Raji (cell line): ENCODE measurements at regions not wholly inside any gene's neighbourhood (a gene's known extent, or its start where the extent isn't known, plus 50 kb on each side); places are given as distances from the start of the nearest gene placed in this dataset.

Experiments used
- POLR2A ChIP-seq: IDR thresholded peaks from 2 replicates; pipeline ENCODE4 v1.6.1; 2011; ENCODE audit warnings: low read depth, low read length, control low read depth; ENCODE audit not compliant: insufficient read depth

DNA sequence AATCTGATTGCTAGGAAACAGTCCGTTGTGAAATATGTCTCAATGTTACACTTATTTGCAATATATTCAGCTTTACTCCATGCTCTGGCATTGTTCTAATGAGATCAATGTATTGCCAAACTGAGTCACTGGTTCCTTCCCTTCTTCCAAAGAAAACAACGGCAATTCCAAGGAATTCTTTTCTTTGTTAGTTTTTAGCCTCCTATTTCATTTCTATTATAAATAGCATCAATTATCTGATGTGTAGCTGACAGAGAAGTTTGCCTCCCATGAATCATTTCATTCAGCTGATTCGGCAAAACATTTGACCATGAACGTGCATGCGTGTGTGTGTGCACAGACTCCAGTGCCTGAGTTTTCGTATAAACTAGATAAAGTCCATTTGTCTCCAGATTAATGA lies 346.8 kb downstream of the ETS1 start:
- TF ChIP-seq POLR2A: no peak

DNA sequence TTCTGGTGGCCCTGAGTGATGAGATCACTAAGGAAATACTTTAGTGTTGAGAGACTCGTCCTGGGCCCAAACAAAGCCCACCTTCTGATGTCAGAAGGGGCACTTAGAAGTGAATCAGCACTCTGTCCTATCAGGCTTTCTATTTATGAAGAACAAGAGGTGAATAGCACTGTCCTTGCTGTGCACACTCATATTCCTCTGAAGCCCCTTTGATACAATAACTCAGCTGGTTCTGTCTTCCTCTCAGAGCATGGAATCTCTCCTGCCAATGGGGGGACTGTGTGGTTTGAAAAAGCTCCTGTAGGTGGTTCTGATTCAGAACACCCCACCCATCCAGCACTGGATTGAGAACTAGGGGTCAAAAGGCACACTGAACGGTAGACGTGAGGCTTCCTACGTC lies 348.1 kb downstream of the ETS1 start:
- TF ChIP-seq POLR2A: no peak

DNA sequence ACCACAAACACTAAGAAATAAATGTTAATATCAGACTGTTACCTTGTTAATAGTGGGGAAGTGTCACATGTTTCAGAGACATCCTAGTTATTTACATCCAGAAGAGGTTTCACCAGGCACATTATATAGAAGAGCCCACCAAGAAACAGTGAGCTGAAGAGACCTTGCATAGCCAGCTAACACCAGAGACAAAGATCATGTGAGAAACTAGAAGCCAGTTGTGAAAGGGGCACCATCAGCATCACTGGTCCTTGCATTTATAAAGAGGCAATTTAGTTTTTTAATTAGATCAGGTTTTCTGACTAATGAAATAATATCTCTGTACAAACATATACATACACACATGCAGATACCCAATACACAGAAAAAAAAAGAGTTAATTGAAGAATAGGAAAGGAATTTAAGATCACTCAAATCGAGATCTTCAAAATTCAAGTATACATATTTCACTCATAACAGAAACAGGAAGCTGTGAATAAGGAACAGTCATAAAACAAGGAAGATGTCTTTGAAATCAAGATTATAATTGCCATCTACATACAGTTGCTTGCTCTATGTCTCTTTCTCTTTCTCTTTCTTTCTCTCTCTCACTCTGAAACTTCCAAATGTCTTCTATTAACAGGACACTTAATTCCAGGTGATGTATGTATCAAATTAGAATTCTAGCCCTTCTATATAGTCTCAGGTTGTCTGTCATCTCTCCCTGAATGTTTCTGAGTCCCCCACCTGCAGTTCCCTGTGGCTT lies 348.7 kb downstream of the ETS1 start:
- no peak for TF ChIP-seq POLR2A

DNA sequence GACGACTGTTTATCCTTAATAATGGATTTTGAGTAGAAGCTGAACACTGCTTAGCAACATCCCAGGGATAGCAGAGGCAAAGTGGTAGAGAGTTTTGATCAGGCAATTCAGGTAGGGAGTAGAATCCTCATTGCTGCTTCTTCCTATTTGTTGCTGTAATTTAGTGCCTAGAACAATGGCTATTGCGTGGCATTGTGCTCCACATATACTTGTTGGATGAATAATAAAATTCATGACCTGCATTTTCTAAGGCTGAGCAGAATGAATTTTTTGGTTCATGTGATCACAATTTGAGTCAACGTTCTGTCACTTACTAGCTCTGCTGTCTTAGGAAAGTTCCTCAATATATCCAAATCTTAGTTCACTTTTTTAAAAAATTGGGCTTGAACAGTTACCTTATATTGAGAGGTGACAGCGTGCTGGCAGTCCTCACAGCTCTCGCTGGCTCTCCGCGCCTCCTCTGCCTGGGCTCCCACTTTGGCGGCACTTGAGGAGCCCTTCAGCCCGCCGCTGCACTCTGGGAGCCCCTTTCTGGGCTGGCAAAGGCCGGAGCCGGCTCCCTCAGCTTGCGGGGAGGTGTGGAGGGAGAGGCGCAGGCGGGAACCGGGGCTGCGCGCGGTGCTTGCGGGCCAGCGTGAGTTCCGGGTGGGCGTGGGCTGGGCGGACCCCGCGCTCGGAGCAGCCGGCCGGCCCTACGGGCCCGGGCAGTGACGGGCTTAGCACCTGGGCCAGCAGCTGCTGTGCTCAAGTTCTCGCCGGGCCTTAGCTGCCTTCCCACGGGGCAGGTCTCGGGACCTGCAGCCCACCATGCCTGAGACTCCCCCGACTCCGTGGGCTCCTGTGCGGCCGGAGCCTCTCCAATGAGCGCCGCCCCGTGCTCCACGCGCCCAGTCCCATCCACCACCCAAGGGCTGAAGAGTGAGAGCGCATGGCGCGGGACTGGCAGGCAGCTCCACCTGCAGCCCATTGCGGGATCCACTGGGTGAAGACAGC lies 350.6 kb downstream of the ETS1 start:
- no peak for TF ChIP-seq POLR2A

DNA sequence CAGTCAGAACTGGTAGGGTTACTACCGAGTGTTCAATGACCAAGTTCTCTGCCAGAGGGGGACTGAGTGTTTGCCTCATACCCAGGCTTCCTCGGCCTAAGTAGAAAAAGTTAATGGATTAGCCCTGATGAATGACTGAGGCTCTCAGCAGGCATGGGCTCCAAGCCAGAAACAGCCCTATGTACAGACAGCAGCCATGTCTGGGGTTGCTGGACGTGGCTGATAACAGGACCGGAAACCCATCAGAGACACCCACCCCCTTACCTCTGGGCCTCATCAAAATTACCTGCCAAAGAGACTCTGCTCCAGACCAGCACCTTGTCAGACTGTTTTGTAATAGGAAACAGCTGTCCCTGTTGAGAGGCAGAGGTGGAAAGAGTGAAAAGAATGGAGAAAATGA lies 351.4 kb downstream of the ETS1 start:
- no peak for TF ChIP-seq POLR2A

DNA sequence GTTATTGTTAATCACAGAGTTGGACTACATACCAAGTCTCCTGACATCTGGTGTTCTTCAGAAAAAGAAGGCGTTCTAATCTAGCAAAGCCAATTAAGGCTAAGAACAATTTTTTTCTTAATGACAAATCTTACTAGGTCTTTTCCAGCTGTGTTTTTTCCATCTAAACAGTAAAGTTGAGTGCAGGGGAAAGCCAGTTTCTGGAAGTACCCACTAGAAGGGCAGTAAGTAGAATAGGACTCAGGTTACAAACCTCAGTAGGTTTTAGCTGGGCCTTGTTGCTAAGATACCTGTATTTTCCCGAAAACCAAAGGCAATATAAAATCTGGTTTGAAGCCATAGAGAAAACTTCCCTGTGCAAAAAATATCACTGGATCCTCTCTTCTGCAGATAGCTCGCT lies 351.9 kb downstream of the ETS1 start:
- TF ChIP-seq POLR2A: no peak

DNA sequence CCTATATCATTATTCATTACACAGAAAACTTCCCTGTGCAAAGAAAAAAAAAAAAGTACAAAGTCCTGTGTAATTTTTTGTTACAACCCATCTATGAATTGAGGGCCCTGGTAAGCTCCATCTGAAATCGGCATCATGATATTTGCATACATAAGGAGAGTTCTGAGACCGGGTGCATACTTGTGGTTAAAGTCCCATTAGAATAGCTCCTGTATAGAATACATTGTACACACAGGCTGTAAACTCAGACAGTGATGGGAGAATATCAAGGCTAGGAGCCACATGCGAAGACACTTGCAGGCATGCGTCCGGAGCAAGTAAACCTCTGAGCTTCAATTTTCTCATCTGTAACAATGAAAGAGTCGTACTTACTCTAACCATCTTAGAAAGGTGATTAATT lies 353.2 kb downstream of the ETS1 start:
- TF ChIP-seq POLR2A: no peak

DNA sequence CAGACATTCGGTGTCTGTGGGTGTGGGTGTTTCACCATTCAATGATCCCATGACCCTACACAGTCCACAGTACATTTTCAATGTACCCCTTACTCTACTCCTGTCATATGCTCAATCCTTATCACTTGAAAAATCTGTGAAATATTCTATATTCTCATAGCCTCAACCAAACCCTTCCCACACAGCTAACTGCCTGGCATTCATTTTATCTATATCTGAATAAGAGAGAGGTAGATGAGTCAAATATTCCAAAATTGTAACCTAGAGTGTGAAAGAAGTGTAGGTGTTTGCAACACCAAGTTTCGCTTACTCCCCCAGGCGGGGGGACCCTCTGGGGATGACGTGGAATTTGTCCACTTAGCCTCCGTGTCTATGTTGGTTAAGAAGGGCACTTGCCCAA lies 354.8 kb downstream of the ETS1 start:
- no peak for TF ChIP-seq POLR2A

DNA sequence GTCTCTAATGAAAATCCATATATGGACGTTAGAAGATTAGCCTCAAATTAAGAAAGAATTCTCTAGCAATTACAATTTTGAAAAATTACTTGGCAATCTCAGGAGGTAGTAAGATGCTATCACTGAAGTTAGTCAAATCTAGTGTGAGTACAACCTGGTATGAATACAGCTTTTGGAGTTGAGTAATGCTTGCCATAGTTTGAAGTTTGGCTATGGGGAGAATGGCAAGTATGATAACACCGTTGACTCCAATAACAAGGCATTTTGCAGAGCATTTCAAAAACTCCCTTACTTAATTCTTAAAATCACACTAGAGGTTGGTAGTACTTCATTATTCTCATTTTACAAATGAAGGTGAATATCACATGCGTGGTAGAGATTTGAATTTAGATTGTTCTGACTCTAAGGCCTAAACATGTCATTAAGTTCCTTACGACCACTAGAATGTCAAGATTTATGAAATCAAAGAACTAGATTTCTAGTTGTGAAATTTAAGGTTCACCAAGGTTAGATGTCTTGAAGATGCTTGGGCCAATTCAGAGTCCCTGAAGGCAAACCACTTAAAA lies 355.4 kb downstream of the ETS1 start:
- TF ChIP-seq POLR2A: no peak

DNA sequence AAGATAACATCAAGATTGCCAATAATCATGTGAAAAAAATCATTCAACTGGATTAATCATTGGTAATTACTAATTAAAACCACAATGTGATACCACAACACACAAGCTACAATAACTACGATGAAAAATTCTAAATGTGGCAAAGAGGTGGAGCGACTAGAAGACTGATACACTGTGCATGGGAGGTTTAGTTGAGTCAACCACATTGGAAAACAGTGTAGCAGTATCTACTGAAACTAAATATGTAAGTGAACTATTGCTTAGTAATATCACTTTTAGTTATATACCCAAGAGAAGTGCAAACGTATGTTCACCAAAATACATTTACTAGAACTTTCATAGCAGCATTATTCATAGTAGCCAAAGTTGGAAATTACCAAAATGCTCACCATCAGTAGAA lies 359.9 kb downstream of the ETS1 start:
- no peak for TF ChIP-seq POLR2A

DNA sequence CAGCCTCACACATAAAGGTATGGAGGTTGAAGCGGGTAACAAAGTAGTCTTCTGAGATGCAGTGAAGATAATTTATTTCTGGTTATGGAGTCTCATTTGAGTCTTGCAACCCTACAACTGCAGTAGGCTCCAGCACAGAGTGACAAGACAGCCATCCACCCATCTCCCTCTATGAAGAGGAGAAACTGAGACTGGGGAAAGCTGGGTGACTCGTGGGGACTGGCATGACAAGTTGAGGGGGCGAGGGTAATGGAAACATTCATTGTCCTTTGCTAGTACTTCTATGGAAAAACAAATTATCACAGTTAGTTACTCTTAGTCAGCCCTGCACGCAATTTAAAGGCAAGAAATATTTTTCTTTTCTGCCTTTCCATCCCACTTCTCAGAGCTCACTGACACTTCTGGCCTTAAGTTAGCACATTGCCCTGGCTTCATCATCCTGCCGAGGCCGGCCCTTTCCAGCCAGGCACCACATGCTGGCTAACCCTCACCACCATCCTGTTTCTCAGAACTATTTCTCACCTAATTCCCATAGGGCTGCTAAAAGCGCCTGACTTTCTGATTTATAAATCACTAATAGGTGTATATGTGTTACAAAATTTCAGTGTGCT lies 361.1 kb downstream of the ETS1 start:
- TF ChIP-seq POLR2A: no peak

DNA sequence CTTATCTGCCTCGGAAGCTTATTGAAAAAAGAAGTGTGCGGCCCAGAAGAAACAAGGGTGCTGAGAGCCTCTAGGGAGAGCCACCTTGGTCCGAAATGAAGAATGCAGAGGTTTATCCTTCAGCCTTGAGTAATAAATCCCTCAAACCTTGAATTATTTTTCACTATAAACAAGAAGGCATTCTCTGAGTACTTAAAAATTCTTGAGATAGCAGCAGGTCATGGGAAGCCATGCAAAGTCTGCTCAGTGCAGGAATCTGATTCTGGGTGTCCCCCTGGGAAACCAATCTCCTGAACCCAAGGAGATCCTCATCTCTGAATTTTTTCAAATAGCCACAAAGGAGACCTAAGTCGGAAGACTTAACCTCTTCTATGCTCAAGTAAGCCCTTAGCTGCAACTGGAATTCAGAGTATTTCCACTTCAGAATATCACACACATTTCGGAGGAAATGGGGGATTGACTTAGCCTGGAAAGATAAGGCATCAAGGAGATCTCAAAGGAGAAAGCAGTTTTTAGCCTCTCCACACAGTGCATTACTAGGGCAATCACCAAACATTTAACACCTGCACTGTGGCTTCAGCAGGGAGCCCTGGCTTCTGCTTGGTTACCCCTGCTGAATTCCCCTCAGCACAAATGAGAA lies 365.0 kb downstream of the ETS1 start:
- TF ChIP-seq POLR2A: no peak

DNA sequence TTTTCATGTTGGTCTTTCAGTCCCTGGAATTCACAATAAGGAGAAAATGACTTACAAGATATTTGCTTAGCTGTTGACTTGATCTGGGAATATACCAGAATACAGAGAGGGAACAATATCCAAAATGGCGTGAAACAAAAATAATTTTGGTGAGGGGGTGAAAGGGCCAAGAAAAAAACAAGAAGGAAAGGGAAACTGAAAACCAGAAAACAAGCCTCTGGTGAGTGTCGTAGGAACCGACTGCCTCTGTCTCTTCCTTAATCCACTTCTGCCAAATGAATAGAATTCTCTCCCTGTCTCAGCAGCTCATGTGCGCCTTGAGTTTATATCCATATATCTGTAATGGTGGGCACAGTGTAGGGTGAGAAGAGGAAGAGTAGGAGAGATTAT lies 367.6 kb downstream of the ETS1 start:
- no peak for TF ChIP-seq POLR2A

DNA sequence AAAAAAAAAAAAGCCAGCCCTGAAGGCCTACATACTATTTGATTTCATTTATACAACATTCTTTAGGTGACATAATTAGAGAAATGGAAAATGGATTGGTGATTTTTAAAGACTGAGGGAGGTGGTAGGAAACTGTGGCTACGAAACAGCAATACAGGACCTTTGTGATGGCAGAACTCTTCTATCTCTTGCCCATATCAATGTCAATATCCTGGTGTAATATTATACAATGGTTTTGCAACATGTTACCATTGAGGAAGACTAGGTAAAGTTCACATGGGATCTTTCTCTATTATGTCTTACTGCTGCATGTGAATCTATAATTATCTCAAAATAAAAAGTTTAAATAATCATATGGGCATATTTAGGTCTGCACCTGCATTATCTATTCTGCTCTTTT lies 371.2 kb downstream of the ETS1 start:
- no peak for TF ChIP-seq POLR2A
